HUDEP-2 (cell line): ENCODE measurements at regions not wholly inside any gene's neighbourhood (a gene's known extent, or its start where the extent isn't known, plus 50 kb on each side); places are given as distances from the start of the nearest gene placed in this dataset.

Source experiments
- DNase-seq, 76 experiments: peaks; one replicate each; lab custom pipeline; 2025; ENCODE audit not compliant: unreplicated experiment in 76 of 76; lab: John Stamatoyannopoulos, UW

DNA sequence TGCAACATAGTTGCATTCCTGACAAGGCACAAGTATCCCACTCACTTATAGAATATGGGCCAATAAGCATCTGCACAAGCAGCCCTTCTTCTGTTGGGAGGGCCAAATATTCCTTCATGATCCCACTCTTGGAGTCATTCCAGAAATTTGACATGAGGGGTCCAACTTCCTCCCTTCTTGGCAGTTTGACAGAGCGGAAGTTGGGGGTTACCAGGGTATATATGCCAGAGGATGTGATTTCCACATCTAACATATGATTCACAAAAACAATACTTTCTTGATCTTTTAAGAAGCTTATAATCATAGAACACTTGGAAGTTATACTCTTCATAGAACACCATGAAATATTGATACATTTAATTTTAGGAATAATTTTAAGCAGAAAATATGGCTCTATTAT, 100.9 kb upstream of the CRBN start:
- DNase-seq: no peak

DNA sequence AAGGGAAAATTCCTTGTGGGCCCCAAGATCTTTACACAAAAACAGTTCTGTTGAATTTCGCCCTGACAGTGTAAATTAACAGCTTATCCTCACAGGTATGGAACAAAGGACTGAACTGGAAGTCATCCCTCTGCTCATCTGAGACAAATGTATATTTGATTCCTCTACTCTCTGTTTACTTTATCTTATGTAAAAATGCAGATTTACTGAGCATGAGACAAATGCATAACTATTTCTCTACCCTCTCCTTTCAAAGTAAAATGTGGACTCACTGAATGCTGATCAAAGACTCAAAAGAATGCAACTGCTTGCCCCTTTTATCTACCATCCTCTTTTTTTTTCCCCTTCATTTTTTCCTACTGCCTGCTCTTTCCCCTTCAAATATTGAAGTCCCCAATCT, 98.6 kb upstream of the CRBN start:
- no peak for DNase-seq

DNA sequence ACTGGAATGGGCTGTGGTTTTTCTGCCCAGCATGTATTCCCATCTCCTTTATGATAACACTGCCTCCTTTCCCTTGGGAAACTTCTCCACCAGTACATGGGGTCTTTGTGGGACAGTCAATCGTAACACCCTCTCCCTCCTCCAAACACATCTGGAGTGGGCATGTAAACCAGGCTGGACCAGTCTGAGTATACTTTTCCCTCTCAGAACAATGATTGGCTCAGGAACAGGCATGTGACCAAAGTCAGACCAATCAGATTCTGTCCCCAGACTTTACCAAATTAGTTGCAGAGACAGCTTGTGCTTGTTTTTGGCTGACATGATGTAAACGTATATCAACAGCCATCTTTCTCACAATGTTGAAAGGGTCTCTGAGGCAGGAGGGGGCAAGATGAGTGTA, 97.1 kb upstream of the CRBN start:
- no peak for DNase-seq

DNA sequence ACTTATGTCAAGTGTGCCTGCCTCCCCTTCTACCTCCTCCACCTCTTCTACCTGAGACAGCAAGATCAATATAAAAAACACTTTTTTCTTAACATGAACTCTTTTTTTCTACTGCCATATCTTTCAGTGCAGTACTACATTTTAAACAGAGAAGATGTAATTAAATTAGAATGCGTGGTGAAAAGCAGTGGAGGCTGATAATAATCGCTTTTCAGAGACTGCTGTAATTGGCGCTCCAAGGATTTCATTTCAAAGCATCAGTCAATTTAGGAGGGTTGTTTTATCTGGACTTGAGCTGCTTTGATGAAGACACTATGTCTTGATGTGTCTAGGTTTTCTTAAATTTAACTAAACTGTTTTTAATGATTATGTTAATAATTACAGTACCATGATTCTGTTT, 85.3 kb upstream of the CRBN start:
- DNase-seq: no peak

DNA sequence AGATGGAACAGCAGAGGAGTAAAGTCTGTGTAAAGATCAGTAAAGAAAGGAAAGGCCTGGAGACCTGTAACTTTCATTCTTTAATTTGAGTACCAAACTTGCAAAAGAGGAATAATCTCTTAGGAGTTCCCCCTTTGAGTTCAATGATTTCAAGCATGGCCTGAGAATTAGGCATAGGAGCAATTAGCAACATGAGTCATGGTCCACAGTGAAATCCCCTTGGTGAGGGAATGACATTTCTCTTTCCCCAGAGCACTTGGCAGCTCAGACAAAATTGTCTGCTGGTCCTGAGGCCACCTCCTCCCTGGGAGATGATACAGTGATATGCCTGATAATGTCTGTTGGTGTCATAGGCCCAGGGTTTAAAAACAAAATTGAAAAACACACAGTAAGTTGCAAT, 81.4 kb upstream of the CRBN start:
- no peak for DNase-seq

DNA sequence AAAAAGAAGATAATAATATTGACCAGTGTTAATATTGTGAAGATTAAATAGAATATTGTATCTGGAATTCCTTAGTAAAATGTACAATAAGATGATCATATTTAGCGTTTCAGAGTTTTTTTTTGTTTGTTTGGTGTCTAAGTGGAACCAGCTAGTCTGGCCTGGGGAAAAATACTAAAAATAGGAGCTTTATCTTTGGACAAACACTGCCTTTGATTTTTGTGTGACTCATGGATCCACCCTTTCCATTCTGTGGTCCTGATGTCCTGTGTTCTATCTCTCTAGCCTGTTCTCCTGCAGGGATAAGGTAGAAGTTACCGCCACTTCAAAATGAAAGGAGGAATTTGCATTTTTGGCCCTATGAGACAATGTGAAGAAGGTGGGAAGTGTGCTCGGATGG, 79.7 kb upstream of the CRBN start:
- DNase-seq: no peak

DNA sequence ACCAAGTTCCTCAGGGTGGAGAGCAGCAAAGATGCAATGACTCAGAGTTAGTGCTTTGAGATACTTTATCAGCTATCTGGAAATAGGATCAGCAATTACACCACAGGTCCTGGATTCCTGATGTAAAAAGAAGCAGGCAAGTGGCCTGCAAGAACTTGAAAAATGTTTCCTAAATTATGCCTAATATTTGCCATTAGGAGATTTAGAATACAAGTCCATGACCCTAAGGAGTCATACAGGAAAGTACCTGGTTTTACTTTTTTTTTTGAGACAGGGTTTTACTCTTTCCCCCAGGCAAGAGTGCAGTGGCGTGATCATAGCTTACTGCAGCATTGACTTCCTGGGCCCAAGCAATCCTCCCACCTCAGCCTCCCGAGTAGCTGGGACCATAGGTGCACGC, 78.8 kb upstream of the CRBN start:
- no peak for DNase-seq

DNA sequence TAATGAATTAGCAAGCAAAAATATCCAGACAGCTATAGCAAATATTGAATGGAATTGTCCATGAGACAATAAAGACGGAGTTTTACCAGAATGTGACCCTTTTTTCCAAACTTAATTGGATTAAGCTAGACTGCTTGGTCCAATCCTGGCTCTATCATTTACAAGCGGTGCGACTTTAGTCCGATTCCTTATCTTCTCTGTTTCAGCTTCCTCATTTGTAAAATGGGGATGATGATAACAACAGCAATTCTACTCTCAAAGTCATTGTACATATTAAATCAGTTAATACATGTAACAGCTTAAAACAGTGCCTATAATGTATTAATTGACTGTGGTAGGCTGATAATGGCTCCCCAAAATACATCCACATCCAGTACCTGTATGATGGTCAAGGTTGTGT, 62.1 kb upstream of the CRBN start:
- DNase-seq: no peak

DNA sequence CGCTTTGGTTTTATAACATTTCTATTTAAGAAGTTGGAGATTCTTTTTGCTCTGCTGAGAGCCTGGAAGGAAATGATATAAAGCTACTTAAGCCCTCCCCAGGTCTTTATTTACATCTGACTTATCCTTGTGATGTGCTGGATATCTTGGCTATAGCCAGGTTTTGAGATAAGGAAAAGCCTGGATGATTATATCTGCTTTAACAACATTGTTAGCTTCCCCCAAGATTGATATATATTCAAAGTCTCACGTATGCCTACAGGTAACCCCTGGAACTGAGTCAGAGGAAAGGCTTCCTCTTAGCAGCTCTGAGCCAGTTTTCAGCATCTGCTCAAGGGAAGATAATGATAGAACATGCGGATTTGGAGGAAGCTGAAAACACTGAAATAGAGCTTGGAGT, 61.5 kb upstream of the CRBN start:
- no peak for DNase-seq

DNA sequence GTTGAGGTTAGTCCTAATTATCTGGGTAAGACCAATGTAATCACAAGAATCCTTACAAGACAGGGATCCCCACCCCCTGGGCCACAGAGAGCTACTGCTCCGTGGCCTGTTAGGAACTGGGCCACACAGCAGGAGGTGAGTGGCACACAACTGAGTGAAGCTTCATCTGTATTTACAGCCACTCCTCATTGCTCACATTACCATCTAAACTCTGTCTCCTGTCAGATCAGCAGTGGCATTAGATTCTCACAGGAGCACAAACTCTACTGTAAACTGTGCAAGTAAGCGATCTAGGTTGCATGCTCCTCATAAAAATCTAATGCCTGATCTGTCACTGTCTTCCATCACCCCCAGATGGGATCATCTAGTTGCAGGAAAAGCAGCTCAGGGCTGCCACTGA, 58.5 kb upstream of the CRBN start:
- no peak for DNase-seq

DNA sequence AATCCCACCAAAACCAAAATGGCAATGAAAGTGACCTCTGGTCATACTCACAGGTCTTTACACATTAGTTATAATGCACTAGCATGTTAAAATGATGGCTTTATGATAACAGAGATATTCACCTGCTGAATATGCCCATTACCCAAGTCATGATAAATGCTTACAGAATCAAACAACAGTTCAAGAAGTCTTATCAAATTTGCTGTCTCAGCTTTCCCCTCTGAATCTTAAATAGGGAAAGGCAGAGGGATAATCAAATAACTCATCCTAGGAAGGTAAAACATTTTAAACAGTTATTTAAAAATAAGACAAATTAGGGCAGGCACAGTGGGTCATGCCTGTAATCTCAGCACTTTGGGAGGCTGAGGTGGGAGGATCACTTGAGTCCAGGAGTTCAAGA, 52.8 kb upstream of the CRBN start:
- no peak for DNase-seq
